GM18870 (cell line): ENCODE measurements at regions not wholly inside any gene's neighbourhood (a gene's known extent, or its start where the extent isn't known, plus 50 kb on each side); places are given as distances from the start of the nearest gene placed in this dataset.
A peak's percentile ranks its signal among the peaks of the same experiment; 100 is the strongest.

Source experiments
- ATAC-seq: cut with Tn5 transposase; IDR thresholded peaks from one replicate; pipeline ENCODE4 v1.9.1; 2021; ENCODE audit warnings: moderate library complexity; ENCODE audit not compliant: unreplicated experiment

- peak; percentile 66 for ATAC-seq
Observed at GRCh38 chr12:4857472-4858291, 52.0 kb upstream of the KCNA1 start.

GRCh38 chr12:4858386-4858785 is 51.3 kb upstream of the KCNA1 start:
- no peak for ATAC-seq

GRCh38 chr12:4859478-4860210 is 50.1 kb upstream of the KCNA1 start:
- no peak for ATAC-seq
